GM12878 (cell line): ENCODE measurements at regions not wholly inside any gene's neighbourhood (a gene's known extent, or its start where the extent isn't known, plus 50 kb on each side); places are given as distances from the start of the nearest gene placed in this dataset.

Source experiments
- ATAC-seq: fragments of 200-7000 bp; cut with Tn5 transposase; 3 replicates; pipeline ENCODE4 v1.9.1; 2020; ENCODE audit warnings: mild to moderate bottlenecking, moderate library complexity
- BruUV-seq: library from RNA; stranded (reverse); fragments of 400-500 nt; replicated peaks from 2 replicates; lab custom pipeline; 2021; lab: Mats Ljungman, UMichigan
- CTCF ChIA-PET: fragments of 300-600 bp; sonication (Branson Sonifier 250); formaldehyde crosslinking; extraction: SDS; loops from one replicate; lab custom pipeline; 2021; ENCODE audit warnings: inconsistent platforms; lab: Yijun Ruan, JAX
- POLR2A ChIA-PET: fragments of 350-600 bp; formaldehyde crosslinking; extraction: SDS; loops from one replicate; lab custom pipeline; 2021; ENCODE audit warnings: inconsistent platforms; lab: Charles Lee
- RAD21 ChIA-PET: fragments of 300-600 bp; sonication (Branson Sonifier 250); formaldehyde crosslinking; loops from one replicate; lab custom pipeline; 2023; ENCODE audit warnings: antibody characterized with exemption; ENCODE audit not compliant: unreplicated experiment; lab: Charles Lee
- SMC1A ChIA-PET: fragments of 300-600 bp; sonication (Branson Sonifier 250); formaldehyde crosslinking; loops from one replicate; lab custom pipeline; 2023; ENCODE audit not compliant: unreplicated experiment, uncharacterized antibody; lab: Charles Lee
- DNase-seq: peaks from one replicate; pipeline ENCODE4 v3.0.0-alpha.2; 2011; ENCODE audit warnings: low read depth, low spot score
- FAIRE-seq: peaks from 3 replicates; lab custom pipeline; 2011; peaks lifted over from hg19 to GRCh38; lab: Jason Lieb, UNC
- H2AFZ ChIP-seq: 2 replicates; pipeline ENCODE4 v1.6.0; 2011; ENCODE audit warnings: low read depth, low read length, control low read depth; ENCODE audit not compliant: control insufficient read depth
- H3K27ac ChIP-seq: 2 replicates; pipeline ENCODE4 v1.5.1; 2011; ENCODE audit warnings: control low read depth; ENCODE audit not compliant: control insufficient read depth, insufficient read depth
- H3K27me3 ChIP-seq, 2 experiments: replicated peaks in 1 of 2; 2 replicates each; pipeline versions ENCODE4 v1.6.0 to v1.6.1; 2011; ENCODE audit warnings: low read length in 1 of 2; ENCODE audit not compliant: control insufficient read depth in 2 of 2, insufficient read depth in 2 of 2
- H3K36me3 ChIP-seq, 2 experiments: 2 replicates each; pipeline ENCODE4 v1.5.1; 2011; ENCODE audit warnings: low read length in 1 of 2; ENCODE audit not compliant: control insufficient read depth in 2 of 2, insufficient read depth in 2 of 2
- H3K4me1 ChIP-seq: 2 replicates; pipeline ENCODE4 v1.6.1; 2011; ENCODE audit warnings: mild to moderate bottlenecking, low read length, moderate library complexity, mixed read lengths; ENCODE audit not compliant: control insufficient read depth, insufficient read depth
- H3K4me2 ChIP-seq: 2 replicates; pipeline ENCODE4 v1.6.0; 2011; ENCODE audit warnings: control low read depth; ENCODE audit not compliant: control insufficient read depth, insufficient read depth
- H3K4me3 ChIP-seq: fragments of 200-600 bp; sonication (generic); 2 replicates; pipeline ENCODE4 v1.5.1; 2016
- H3K79me2 ChIP-seq: 2 replicates; pipeline ENCODE4 v1.6.0; 2011; ENCODE audit warnings: low read length; ENCODE audit not compliant: control insufficient read depth, insufficient read depth
- H3K9ac ChIP-seq: 2 replicates; pipeline ENCODE4 v1.8.0; 2011; ENCODE audit warnings: low read length, control low read depth, mixed read lengths; ENCODE audit not compliant: control insufficient read depth, insufficient read depth
- H3K9me3 ChIP-seq: replicated peaks from 3 replicates; pipeline ENCODE4 v1.5.1; 2011; ENCODE audit warnings: mild to moderate bottlenecking, low read length; ENCODE audit not compliant: control insufficient read depth, insufficient read depth
- H4K20me1 ChIP-seq: 2 replicates; pipeline ENCODE4 v1.6.0; 2011; ENCODE audit not compliant: control insufficient read depth, insufficient read depth
- BHLHE40 ChIP-seq, 2 experiments: fragments of 450-650 bp in 1 of 2; IDR thresholded peaks; 2 replicates each; pipeline ENCODE4 v1.6.1; 2011 to 2017; ENCODE audit warnings: low read depth in 2 of 2, borderline replicate concordance in 1 of 2, improper control_type of control experiment in 1 of 2, low read length in 1 of 2, mild to moderate bottlenecking in 1 of 2
- IKZF2 ChIP-seq, 2 experiments: fragments of 450-650 bp; IDR thresholded peaks; 2 replicates each; pipeline ENCODE4 v1.6.1; 2017; ENCODE audit warnings: mild to moderate bottlenecking in 2 of 2, moderate library complexity in 2 of 2
- NFYA ChIP-seq: IDR thresholded peaks from 2 replicates; pipeline ENCODE4 v1.6.1; 2011; ENCODE audit warnings: low read depth, mild to moderate bottlenecking, low read length, improper control_type of control experiment, borderline replicate concordance
- NR2C1 ChIP-seq: fragments of 450-650 bp; IDR thresholded peaks from 2 replicates; pipeline ENCODE4 v1.6.1; 2017; ENCODE audit warnings: antibody characterized with exemption, mild to moderate bottlenecking, moderate library complexity
- PAX8 ChIP-seq: fragments of 450-650 bp; IDR thresholded peaks from 2 replicates; pipeline ENCODE4 v1.6.1; 2017; ENCODE audit warnings: mild to moderate bottlenecking, moderate library complexity
- RAD21 ChIP-seq: IDR thresholded peaks from 2 replicates; pipeline ENCODE4 v1.6.1; 2011; ENCODE audit warnings: mild to moderate bottlenecking, low read depth, low read length, moderate library complexity; ENCODE audit not compliant: insufficient read depth
- SMC3 ChIP-seq: IDR thresholded peaks from 2 replicates; pipeline ENCODE4 v1.6.1; 2011; ENCODE audit warnings: low read length, improper control_type of control experiment, borderline replicate concordance
- SP1 ChIP-seq: IDR thresholded peaks from one replicate; pipeline ENCODE4 v1.6.1; 2011; ENCODE audit warnings: low read depth, low read length
- TBL1XR1 ChIP-seq: IDR thresholded peaks from 2 replicates; pipeline ENCODE4 v1.6.1; 2012; ENCODE audit warnings: low read depth, low read length, improper control_type of control experiment
- WRNIP1 ChIP-seq: IDR thresholded peaks from 2 replicates; pipeline ENCODE4 v1.6.1; 2011; ENCODE audit warnings: low read depth, low read length, improper control_type of control experiment, borderline replicate concordance
- YY1 ChIP-seq: IDR thresholded peaks from 2 replicates; pipeline ENCODE4 v1.6.1; 2011; ENCODE audit warnings: low read depth, mild to moderate bottlenecking, low read length
- ZNF274 ChIP-seq: IDR thresholded peaks from one replicate; pipeline ENCODE4 v1.8.0; 2011; ENCODE audit not compliant: insufficient read length, insufficient read depth
- ZNF622 ChIP-seq: fragments of 450-650 bp; IDR thresholded peaks from 2 replicates; pipeline ENCODE4 v1.6.1; 2017; ENCODE audit warnings: mild to moderate bottlenecking, inconsistent platforms
- WGBS: methylation state at CpG from one replicate; pipeline ENCODE4 v1.1.6; 2016; ENCODE audit warnings: low lambda C conversion rate; ENCODE audit not compliant: insufficient replicate concordance, insufficient coverage; ENCODE audit errors: missing lambda C conversion rate; 5-methylcytosine and 5-hydroxymethylcytosine counted together
- in situ Hi-C: fragments of 300-500 bp; cut with MboI; formaldehyde crosslinking; loops from 9 replicates; pipeline ENCODE4 v1.14.3; 2018; ENCODE audit warnings: mixed read lengths
- intact Hi-C: fragments of 100-400 bp; cut with micrococcal nuclease; formaldehyde crosslinking; loops from one replicate; pipeline ENCODE4 v1.14.2; 2022; ENCODE audit not compliant: unreplicated experiment
- TF ChIP-seq, protein P1 (sequence below): fragments of 150-350 bp; IDR thresholded peaks from 2 replicates; pipeline ENCODE4 v1.6.1; 2014; ENCODE audit warnings: mild to moderate bottlenecking, low read depth, low read length
- TF ChIP-seq, protein P2 (sequence below), 3 experiments: IDR thresholded peaks in 2 of 3; conservative IDR thresholded peaks in 1 of 3; 2 replicates each; pipeline ENCODE4 v1.5.1; 2011; ENCODE audit warnings: low read depth in 3 of 3, low read length in 3 of 3, mild to moderate bottlenecking in 3 of 3, control low read depth in 2 of 3, moderate library complexity in 2 of 3, inconsistent platforms in 1 of 3, mixed read lengths in 1 of 3; ENCODE audit not compliant: control insufficient read depth in 2 of 3, insufficient read depth in 1 of 3; ENCODE audit errors: extremely low read depth in 1 of 3

DNA sequence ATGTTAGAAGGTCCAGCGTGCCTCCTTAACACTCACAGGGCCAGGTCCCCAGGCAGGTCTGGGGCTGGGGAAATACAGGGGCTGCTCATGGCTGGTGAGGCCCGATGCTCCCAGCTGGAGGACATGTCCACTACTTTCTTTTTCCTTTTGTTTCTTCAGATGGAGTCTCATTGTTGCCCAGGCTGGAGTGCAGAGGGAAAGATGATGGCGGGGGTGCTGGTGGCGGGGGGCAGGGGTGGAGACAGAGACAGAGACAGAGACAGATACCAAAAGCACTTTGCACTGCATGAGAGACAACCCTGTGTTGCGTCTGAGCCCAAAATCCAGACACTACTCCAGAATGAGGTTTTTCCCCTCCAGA, 211.0 kb downstream of the SH3BP4 start:
- 0% methylated on average over 4 of the region's 5 CpGs for WGBS
- no peak overlapping the region for H3K4me3 ChIP-seq
- TF ChIP-seq SMC3: no peak
- TF ChIP-seq ZNF274: no peak
- no peak for TF ChIP-seq YY1
- TF ChIP-seq IKZF2 (IDR thresholded peaks at IDR 0.05): no peak
- TF ChIP-seq, protein P1, sequence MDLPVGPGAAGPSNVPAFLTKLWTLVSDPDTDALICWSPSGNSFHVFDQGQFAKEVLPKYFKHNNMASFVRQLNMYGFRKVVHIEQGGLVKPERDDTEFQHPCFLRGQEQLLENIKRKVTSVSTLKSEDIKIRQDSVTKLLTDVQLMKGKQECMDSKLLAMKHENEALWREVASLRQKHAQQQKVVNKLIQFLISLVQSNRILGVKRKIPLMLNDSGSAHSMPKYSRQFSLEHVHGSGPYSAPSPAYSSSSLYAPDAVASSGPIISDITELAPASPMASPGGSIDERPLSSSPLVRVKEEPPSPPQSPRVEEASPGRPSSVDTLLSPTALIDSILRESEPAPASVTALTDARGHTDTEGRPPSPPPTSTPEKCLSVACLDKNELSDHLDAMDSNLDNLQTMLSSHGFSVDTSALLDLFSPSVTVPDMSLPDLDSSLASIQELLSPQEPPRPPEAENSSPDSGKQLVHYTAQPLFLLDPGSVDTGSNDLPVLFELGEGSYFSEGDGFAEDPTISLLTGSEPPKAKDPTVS: no peak
- no peak for TF ChIP-seq SP1
- TF ChIP-seq NFYA: no peak
- no peak for TF ChIP-seq RAD21
- TF ChIP-seq PAX8: no peak
- TF ChIP-seq, protein P2, sequence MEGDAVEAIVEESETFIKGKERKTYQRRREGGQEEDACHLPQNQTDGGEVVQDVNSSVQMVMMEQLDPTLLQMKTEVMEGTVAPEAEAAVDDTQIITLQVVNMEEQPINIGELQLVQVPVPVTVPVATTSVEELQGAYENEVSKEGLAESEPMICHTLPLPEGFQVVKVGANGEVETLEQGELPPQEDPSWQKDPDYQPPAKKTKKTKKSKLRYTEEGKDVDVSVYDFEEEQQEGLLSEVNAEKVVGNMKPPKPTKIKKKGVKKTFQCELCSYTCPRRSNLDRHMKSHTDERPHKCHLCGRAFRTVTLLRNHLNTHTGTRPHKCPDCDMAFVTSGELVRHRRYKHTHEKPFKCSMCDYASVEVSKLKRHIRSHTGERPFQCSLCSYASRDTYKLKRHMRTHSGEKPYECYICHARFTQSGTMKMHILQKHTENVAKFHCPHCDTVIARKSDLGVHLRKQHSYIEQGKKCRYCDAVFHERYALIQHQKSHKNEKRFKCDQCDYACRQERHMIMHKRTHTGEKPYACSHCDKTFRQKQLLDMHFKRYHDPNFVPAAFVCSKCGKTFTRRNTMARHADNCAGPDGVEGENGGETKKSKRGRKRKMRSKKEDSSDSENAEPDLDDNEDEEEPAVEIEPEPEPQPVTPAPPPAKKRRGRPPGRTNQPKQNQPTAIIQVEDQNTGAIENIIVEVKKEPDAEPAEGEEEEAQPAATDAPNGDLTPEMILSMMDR (IDR thresholded peaks at IDR 0.05 in 2 of 3, conservative IDR thresholded peaks at IDR 0.05 in 1 of 3; ENCODE audit: control insufficient read depth in 2 of 3, extremely low read depth in 1 of 3, insufficient read depth in 1 of 3, low read depth in 3 of 3, low read length in 3 of 3): no peak
- no peak for TF ChIP-seq BHLHE40 (IDR thresholded peaks at IDR 0.05; ENCODE audit: borderline replicate concordance in 1 of 2, low read depth in 2 of 2, low read length in 1 of 2)
- no peak for TF ChIP-seq NR2C1
- no peak for TF ChIP-seq WRNIP1
- TF ChIP-seq ZNF622: no peak
- TF ChIP-seq TBL1XR1: no peak
- ChIA-PET RAD21 (no interaction called here), CTCF (no interaction called here), POLR2A (no interaction called here), SMC1A (no interaction called here)
- H3K9ac ChIP-seq: no peak overlapping the region
- no peaks in the 10 kb centered on the region for H4K20me1 ChIP-seq
- H3K4me2 ChIP-seq: no peak overlapping the region
- ATAC-seq: no peak
- H3K27ac ChIP-seq: no peak overlapping the region
- no peaks in the 10 kb centered on the region for H3K27me3 ChIP-seq
- H3K79me2 ChIP-seq: no peaks in the 10 kb centered on the region
- no TSS peak for BruUV-seq
- no peak overlapping the region for H2AFZ ChIP-seq
- FAIRE-seq: no peak
- no peak for DNase-seq
- no peaks in the 10 kb centered on the region for H3K4me1 ChIP-seq
- in situ Hi-C loops (no loop called here), intact Hi-C loops (no loop called here)
- no peaks in the 10 kb centered on the region for H3K9me3 ChIP-seq
- no peaks in the 10 kb centered on the region for H3K36me3 ChIP-seq
